HCEC 1CT (cell line): ENCODE measurements at regions not wholly inside any gene's neighbourhood (a gene's known extent, or its start where the extent isn't known, plus 50 kb on each side); places are given as distances from the start of the nearest gene placed in this dataset.
"Not testable (repeated sequence)": the region's sequence is repeated elsewhere in the genome, so short reads cannot be mapped to it uniquely, and the experiment has no call there.

Source experiments
- DNase-seq: peaks from one replicate; pipeline ENCODE4 v3.0.0-alpha.2; 2017

DNA sequence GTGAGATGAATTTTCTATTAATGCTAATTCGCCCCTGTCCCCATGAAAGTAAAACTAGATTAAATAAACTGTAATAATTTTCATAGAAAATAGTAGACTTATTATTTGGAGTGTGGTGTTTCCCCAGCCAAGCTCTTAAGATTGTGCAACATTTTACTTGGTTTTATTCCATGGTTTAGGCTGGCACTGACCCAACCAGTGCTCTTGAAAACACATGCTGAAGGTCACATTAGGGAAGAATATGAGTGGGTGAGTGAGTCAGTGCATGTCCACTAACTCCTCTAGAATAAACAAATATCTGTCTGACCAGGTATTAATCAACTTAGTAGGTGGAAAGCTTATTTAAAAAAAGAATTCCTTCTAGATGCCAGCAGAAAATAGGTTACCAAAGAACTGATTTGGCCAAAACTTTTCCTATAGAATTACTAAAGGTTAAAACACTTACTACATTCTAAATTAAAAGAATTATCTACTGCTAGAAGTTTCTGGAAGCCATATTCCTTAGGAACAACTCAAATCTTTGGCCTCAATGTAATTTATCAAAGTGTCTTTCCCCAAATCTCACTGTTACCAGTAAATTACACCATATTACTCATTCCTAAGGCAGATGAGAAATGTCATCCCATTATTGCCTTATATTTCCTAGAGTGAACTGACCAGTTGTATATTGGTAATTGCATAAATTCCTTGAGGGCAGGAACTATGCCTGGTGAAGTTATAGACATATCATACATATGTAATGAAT, 89.7 kb upstream of the RGS1 start:
- peak; percentile 97 for DNase-seq

DNA sequence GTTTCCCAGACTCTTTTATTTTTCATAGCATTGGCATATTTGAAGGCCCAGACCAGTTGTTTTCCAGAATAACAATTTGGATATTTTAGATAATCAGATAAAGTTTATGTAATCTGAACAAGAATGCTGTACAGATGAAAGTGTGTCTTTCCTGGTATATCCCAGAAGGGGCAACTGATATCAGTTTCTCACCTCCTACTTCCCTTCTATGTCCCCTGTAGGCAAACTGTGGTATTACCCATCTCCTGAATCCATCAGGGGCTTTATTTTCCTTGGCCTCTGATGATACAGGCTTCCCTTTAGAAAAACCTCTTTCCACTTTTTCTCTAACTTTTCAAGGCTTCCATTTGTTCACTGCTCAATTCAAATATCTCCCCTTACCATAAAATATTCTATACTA, 87.5 kb upstream of the RGS1 start:
- no peak for DNase-seq

DNA sequence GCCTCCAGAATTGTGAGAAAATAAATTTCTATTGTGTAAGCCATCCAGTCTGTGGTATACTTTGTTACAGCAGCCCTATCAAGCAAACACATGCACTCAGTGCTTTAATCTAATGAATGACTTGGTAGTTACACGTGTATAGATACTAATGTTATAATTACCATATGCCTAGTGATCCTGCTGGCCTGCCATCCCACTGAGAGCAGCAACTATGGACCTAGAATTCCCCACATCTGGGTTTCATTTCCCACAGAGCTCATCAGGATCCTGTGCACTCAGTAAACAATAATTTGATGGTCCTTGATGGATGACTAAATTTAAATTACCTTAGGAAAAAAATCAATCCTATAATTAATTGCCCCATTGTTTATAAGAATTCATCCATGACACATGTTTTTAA, 86.5 kb upstream of the RGS1 start:
- peak; percentile 47 for DNase-seq

DNA sequence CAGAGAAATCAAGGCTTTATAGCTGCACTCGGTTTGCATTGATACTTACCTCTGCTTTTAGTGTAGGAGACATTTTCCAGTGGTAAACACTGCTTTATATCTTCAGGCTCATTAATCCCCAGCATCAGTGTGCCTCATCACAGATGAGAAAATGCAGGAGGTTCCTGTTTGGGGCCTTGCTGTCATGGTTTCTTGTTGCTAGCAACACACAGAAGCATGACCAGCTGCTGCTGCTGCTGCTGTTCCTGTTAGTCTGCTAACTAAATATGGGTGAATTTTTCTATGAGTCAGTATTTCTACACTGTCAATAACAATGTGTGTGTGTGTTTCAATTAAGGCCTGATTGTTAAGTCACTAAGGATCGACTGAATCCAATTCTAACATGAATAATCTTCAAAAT, 85.8 kb upstream of the RGS1 start:
- DNase-seq: peak; percentile 94

DNA sequence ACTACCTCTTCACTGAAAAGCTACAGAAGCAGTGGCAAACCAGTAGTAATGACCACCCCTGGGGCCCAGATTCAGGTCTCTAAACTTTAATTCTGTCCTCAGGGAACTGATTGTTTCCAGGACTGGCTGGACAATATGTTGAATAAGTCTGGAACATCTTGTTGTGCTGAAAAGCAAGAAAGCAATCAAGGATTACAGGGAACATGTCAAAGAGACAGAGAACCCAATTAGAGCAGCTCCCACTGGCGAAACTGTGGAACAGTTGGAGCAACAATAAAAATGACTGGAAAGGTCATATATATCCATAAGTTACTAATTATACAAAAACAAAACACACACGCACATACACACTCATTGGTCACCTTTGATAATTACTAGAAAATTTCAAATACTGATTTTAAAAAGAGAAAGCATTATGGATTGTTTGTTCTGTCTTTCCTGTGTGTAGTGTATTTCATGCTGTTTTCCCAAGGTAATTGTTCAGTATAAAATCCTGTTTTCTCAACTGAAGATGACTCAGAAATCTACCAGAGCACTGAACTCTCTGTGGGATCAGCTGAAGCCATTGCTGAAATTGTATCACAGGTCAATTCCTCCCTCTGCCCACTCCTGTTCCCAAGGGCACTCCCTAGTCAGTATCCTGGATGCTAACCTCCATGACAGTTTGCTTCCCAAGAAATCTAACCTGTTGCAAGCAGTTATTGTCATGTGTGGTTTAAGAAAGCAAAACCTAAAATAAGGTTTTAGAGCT, 83.6 kb upstream of the RGS1 start:
- peak; percentile 28 for DNase-seq

DNA sequence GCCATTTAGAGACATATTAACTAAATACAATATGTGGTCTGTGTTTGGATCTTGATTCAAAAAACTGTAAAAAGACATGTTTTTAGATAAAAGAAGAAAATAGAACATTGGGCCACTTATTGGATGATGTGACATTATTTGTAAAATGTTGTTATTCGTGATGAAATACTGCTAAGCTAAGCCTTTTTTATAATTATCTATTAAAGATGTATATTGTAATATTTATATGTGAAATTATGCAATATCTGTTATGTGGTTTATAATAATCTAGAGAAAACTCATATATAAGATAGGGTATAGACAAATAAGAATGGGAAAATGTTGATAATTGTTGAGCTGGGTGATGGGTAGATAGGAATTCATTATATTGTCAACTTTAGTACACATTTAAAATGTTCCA, 82.0 kb upstream of the RGS1 start:
- DNase-seq: no peak

DNA sequence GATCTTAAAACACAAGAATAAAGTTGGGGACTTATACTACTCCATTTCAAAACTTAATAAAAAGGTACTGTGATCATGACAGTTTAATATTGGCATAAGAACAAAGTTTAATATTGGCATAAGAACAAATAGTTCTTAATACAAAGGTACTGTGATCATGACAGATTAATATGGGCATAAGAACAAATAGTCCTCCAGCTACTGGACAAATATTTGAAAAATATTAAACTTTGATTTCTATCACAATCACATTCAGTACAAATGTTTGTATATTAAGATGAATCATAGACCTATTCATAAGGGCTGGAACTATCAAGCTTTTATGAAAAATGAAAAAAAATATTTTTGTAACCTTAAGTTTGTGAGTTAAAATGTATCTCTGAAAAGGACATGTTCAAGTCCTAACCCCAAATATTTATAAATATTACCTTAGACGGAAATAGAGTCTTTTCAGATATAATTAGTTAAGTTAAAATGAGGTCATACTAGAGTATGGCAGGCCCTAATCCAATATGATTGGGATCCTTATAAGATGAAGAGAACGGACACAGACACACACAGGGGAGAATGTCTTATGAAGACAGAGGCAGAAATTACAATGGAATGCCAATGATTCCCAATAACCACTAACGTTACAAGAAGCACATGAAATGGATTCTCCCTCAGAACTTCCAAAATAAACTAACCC, 79.1 kb upstream of the RGS1 start:
- no peak for DNase-seq

DNA sequence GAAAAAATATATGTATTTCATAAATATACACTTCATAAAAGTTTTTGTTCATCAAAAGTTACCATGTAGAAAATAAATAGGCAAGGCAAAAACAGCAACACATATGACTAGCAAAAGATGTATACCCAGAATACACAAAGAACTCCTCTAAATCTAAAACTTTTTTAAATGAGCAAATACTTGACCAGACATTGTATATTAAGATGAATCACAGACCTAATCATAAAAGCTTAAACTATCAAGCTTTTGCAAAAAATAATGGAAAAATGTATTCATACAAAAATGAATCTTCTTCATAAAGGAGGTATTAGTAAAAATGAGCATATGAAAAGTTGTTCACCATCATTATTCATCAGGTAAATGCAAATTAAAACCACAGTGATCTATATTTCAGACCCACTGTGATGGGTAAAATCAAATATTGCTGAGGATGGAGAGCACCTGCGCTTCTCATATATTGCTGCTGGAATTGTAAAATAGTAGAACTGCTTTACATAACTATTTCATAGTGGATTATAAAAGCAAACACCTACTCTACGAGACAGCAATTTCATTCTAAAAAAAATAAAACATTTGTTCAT, 78.3 kb upstream of the RGS1 start:
- DNase-seq: no peak

DNA sequence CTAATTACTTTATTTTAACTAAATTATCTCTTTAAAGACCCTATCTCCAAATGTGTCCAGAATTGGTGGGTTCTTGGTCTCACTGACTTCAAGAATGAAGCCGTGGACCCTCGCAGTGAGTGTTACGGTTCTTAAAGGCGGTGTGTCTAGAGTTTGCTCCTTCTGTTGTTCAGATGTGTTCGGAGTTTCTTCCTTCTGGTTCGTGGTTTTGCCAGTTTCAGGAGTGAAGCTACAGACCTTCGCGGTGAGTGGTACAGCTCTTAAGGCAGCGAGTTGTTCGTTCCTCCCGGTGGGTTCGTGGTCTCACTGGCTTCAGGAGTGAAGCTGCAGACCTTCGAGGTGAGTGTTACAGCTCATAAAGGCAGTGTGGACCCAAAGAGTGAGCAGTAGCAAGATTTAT, 77.5 kb upstream of the RGS1 start:
- not testable (repeated sequence) for DNase-seq

DNA sequence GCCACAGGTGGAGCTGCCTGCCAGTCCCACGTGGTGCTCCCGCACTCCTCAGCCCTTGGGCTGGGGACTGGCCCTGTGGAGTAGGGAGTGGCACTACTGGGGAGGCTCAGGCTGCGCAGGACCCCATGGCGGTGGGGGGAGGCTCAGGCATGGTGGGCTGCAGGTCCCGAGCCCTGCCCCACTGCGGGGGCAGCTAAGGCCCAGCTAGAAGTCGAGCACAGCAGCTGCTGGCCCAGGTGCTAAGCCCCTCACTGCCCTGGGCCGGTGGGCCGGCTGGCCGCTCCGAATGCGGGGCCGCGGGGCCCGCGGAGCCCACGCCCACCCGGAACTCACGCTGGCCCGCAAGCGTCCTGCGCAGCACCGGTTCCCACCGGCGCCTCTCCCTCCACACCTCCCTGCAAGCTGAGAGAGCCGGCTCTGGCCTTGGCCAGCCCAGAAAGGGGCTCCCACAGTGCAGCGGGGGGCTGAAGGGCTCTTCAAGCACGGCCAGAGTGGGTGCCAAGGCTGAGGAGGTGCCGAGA, 76.5 kb upstream of the RGS1 start:
- not testable (repeated sequence) for DNase-seq

DNA sequence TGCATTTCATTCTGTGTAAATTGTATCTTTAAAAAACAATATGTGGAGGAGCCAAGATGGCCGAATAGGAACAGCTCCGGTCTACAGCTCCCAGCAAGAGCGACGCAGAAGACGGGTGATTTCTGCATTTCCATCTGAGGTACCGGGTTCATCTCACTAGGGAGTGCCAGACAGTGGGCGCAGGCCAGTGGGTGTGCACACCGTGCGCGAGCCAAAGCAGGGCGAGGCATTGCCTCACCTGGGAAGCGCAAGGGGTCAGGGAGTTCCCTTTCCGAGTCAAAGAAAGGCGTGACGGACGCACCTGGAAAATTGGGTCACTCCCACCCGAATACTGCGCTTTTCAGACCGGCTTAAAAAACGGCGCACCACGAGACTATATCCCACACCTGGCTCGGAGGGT, 75.0 kb upstream of the RGS1 start:
- DNase-seq: not testable (repeated sequence)

DNA sequence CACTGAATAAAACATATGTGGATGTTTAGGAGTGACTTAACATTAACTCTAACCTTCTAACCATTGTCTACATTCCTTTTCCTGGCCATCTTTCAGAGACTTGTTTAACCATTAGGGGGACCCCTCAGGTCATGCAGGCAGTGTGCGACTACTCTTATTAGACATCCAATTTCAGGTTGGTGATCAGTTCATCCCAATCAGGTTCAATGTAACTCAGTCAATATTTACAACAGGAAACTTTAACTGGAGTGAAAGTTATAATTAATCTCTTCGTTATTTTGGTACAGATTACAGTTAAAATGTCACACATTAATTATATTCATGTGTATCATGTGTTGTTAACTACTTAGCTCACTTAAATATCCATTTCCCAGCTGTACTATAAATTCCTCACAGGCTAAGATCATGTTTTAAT, 68.8 kb upstream of the RGS1 start:
- DNase-seq: peak; percentile 83

DNA sequence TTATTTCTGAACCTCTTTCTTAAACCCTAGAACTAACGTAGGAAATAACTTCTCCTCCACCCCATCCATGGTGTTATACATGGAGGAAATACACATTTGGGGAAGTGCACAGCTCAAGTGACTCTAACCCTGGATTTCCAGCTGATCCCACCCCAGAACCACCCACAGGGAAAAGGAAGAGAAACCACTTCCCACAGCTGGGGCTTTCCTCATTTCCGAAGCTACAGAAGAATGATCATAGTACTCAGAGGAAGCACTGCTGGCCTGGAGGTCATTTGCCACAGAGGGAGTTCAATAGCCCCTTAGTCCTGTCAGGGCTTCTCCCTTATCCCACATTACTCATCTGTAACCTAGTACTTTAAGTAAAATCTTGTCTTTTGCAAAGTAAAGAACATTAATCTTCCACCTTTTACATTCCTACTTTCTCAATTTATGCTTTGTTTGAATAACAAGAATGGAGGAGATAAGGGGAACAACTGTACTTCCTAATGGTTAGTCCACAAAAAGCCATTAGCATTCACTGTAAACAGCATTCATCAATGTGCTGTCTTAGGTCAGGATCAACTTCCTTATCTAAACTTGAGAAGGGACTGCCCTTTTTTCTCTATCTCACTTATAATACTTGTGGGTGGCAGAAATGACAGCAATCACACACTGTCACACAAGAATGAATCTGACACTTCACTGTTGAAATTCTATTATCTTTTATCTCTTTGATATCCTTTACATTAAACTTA, 63.0 kb upstream of the RGS1 start:
- DNase-seq: no peak

DNA sequence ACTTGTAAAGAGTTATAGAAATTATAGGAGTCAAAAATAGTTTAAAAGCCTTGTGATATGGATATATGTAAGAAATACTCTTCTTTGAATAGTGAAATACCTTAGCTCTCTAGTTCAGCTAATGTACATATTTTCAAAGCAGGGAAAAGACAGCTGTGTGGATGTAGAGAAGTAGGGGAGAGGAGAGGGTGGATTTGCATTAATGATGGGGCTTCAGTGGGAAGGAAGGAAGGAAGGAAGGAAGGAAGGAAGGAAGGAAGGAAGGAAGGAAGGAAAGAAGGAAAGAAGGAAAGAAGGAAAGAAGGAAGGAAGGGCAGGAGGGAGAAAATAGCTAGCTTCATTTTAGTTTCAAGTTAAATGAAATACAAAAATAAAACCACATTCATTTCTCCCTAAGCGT, 62.4 kb upstream of the RGS1 start:
- DNase-seq: no peak

DNA sequence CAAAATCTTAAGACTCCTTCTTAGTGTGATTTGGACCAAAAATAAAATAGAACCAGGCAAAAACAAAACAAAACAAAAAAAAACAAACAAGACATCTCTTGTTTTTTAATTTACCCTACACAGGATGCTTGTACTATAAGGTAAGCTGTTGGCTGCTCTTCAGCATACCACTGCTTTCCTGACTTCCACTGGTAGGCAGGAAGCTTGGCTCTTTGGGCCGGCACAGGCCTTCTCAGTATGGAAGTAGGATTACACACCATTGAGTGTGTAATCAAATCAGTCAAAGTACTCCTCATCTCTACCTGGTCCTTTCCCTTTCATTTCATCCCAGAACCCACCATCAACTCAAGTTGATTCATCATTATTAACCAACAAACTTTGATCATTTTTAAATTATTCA, 61.9 kb upstream of the RGS1 start:
- DNase-seq: no peak

DNA sequence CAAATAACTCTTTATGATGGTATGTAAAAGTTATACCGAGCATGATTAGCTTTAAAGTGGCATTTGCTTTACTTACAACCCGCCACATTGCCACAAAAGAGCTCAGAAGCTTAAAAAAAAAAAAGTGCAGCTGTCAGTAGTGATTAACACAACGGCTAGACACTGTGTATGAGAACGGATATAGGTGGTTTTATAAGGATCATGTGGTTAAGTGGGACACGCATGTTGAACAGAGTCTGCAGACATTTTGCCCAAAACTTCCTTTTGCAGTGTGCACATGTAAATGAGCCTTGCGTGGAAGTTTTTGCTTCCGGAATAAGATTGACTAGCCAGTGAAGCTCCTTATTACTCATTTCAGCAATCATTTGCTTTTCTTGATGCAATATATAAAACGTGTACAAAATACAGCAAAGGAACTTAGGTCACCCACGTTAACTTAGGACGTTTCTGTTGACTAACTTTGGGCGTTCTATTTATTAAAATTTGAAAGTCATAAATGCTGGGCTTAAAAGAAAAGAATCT, 58.7 kb upstream of the RGS1 start:
- peak; percentile 90 for DNase-seq

DNA sequence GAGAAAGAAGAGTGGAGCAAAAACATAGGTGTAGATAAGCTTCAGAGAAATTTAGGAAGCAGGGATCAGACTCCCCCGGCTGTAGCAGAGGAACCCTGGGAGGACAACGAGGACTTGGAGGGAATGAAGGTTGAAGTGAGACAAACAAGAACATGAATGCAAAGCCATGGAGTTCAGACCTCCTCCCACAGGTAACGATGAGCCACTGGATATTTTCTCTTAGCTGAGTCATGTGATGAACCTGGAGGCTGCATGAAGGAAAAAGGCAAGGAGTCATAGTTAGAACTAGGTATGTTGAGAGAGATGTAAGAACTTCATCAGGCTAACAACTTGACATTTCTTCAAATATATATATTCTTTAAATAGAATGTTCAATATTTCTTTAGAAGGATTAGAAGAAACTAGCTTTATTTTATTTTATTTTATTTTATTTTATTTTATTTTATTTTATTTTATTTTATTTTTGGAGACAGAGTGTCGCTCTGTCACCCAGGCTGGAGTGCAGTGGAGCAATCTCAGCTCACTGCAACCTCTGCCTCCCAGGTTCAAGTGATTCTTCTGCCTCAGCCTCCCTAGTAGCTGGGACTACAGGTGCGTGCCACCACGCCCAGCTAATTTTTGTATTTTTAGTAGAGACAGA, 57.7 kb upstream of the RGS1 start:
- DNase-seq: not testable (repeated sequence)

DNA sequence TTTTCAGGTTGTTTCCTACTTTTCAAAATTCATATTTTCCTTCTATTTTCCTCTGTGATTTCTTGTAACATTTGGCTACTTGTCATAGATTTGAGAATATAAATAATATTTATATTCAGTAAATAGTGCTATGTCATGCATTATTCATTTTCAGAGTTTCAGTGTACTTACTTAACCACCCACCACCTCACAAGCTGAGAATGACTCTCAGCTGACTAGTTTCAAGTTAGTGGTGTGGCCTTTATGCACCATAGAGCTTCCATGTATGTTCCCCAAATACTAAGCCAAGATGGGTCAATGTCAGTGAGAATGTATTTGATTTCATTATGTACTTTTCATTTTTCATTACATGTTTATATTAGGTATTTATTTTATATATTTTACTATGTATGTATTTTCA, 56.9 kb upstream of the RGS1 start:
- peak; percentile 49 for DNase-seq

DNA sequence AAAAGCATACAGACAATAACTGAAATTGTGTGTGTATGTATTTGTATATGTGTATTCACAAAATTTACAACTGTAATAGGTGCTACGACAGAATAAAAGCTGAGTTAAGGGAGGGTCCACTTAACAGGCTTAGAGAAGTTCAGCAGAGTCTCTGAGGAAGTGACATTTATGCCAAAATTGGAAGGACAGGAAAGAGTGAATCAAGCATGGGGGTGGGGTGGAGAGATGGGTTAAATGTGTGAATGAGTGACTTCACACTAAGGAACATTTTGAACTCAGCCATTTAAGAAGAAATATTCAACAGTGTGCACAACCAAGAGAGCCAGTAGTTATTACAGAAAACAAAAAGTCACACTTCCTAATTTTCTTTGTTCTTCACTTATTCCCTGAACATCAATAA, 53.8 kb upstream of the RGS1 start:
- DNase-seq: no peak

DNA sequence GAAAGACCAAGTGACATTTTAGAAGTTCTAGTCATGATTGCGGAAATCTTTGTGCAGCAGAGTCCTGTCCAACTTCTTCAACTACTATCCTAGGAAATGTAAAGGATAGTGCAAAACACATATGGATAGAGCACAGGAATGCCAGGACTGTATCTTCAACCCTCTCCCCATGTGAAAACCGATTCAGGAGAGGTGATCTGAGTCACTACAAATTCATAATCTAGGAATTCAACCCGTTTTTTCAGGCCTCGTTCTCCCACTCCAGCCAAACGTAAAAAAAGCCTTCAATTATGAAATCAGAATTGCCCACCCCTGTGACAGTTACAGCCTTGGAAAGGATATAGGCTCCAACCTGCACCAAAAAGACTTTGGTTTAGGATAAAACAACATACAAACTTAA, 52.9 kb upstream of the RGS1 start:
- peak; percentile 74 for DNase-seq

DNA sequence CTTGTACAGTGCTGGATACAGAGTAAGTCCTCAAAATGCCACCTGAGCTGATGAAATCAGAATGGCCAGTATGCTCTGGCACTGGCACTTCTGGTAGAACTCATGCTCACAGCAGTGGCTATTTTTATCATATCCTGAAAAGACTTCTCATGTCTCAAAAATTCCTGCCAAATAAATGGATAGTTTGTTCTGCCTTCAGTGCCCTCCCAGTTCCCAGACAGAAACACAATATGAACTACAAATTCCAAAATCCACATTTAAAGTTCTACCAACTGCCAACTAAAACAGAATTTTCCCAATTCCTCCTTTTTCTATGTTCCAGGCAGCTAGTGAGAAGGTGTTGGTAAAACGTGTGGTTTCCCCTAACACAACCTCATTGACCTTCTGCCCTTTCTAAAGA, 51.4 kb upstream of the RGS1 start:
- DNase-seq: no peak
